Left ventricle myocardium superior (tissue), 1 donor: ENCODE measurements at regions not wholly inside any gene's neighbourhood (a gene's known extent, or its start where the extent isn't known, plus 50 kb on each side); places are given as distances from the start of the nearest gene placed in this dataset.
"Not testable (repeated sequence)": the region's sequence is repeated elsewhere in the genome, so short reads cannot be mapped to it uniquely, and the experiment has no call there.

Experiments
- ATAC-seq: fragments of 200-7000 bp; cut with Tn5 transposase; one replicate; pipeline ENCODE4 v1.9.1; 2020; ENCODE audit warnings: mild to moderate bottlenecking, moderate library complexity
- DNase-seq: peaks from one replicate; pipeline ENCODE4 v3.0.0-alpha.2; 2020
- intact Hi-C: fragments of 100-400 bp; cut with micrococcal nuclease; formaldehyde crosslinking; loops from one replicate; pipeline ENCODE4 v1.11.0; 2022
- donor health status: DM: no; HTN: yes; CAD: no; lungs with severe emphysema.

- intact Hi-C loops: no loop called here
- ATAC-seq (no peak), DNase-seq (no peak)
These were observed 54.2 kb upstream of the OPRM1 start for GRCh38 chr6:153984811-153985210.

- DNase-seq: no peak
- intact Hi-C loops: no loop called here
- no peak for ATAC-seq
These were observed 58.9 kb upstream of the OPRM1 start for GRCh38 chr6:153980171-153980570.

- DNase-seq, ATAC-seq, intact Hi-C loops: not testable (repeated sequence)
These were observed 60.0 kb upstream of the OPRM1 start for GRCh38 chr6:153978911-153979548.

- peak; percentile 75 for ATAC-seq
- no peak for DNase-seq
- intact Hi-C loops: no loop called here
These were observed 61.9 kb upstream of the OPRM1 start for GRCh38 chr6:153976921-153977693.

- no peak for DNase-seq
- ATAC-seq: no peak
These were observed 73.0 kb upstream of the OPRM1 start for GRCh38 chr6:153966001-153966400.

GRCh38 chr6:153963352-153963751 lies 75.7 kb upstream of the OPRM1 start:
- intact Hi-C loops: no loop called here
- ATAC-seq (no peak), DNase-seq (no peak)

More at GRCh38 chr6:153966001-153966400, 73.0 kb upstream of the OPRM1 start:
- intact Hi-C loops: no loop called here

- ATAC-seq (no peak), DNase-seq (no peak)
- intact Hi-C loops: no loop called here
These were observed 76.5 kb upstream of the OPRM1 start for GRCh38 chr6:153962555-153962954.

GRCh38 chr6:153960741-153961140 lies 78.3 kb upstream of the OPRM1 start:
- no peak for DNase-seq
- intact Hi-C loops: no loop called here

GRCh38 chr6:153960281-153960680 lies 78.8 kb upstream of the OPRM1 start:
- ATAC-seq: no peak
- intact Hi-C loops: no loop called here
- no peak for DNase-seq

More at GRCh38 chr6:153960741-153961140, 78.3 kb upstream of the OPRM1 start:
- ATAC-seq: no peak

GRCh38 chr6:153959276-153959675 lies 79.8 kb upstream of the OPRM1 start:
- no peak for ATAC-seq
- intact Hi-C loops: no loop called here
- no peak for DNase-seq

- ATAC-seq (no peak), DNase-seq (no peak)
- intact Hi-C loops: no loop called here
These were observed 80.2 kb upstream of the OPRM1 start for GRCh38 chr6:153958860-153959259.

- intact Hi-C loops: no loop called here
These were observed 81.6 kb upstream of the OPRM1 start for GRCh38 chr6:153957394-153957793.

GRCh38 chr6:153956808-153957207 lies 82.2 kb upstream of the OPRM1 start:
- intact Hi-C loops: no loop called here
- DNase-seq (no peak), ATAC-seq (no peak)

More at GRCh38 chr6:153957394-153957793, 81.6 kb upstream of the OPRM1 start:
- ATAC-seq (no peak), DNase-seq (no peak)

GRCh38 chr6:153949616-153950015 lies 89.4 kb upstream of the OPRM1 start:
- intact Hi-C loops: no loop called here
- ATAC-seq (no peak), DNase-seq (no peak)

- DNase-seq: no peak
- no peak for ATAC-seq
- intact Hi-C loops: no loop called here
These were observed 91.1 kb upstream of the OPRM1 start for GRCh38 chr6:153947808-153948447.

GRCh38 chr6:153944201-153944600 lies 94.8 kb upstream of the OPRM1 start:
- intact Hi-C loops: no loop called here
- no peak for ATAC-seq

GRCh38 chr6:153942361-153942760 lies 96.7 kb upstream of the OPRM1 start:
- intact Hi-C loops: no loop called here
- no peak for ATAC-seq
- DNase-seq: no peak

More at GRCh38 chr6:153944201-153944600, 94.8 kb upstream of the OPRM1 start:
- DNase-seq: no peak

GRCh38 chr6:153941768-153942167 lies 97.3 kb upstream of the OPRM1 start:
- intact Hi-C loops: no loop called here
- DNase-seq (no peak), ATAC-seq (no peak)

GRCh38 chr6:153938876-153939275 lies 100.2 kb upstream of the OPRM1 start:
- no peak for ATAC-seq
- DNase-seq: no peak
- intact Hi-C loops: no loop called here

- intact Hi-C loops: no loop called here
- DNase-seq (no peak), ATAC-seq (no peak)
These were observed 107.6 kb upstream of the OPRM1 start for GRCh38 chr6:153931431-153931830.
